ENCODE measurements at regions not wholly inside any gene's neighbourhood (a gene's known extent, or its start where the extent isn't known, plus 50 kb on each side); places are given as distances from the start of the nearest gene placed in this dataset.
"Not testable (repeated sequence)": the region's sequence is repeated elsewhere in the genome, so short reads cannot be mapped to it uniquely, and the experiment has no call there.

- no peak for DNase-seq (ENCODE audit: low read depth)
These were observed 50.3 kb upstream of the ATP6AP2 start for GRCh38 chrX:40530509-40530908.

- no peak for DNase-seq (ENCODE audit: low read depth)
These were observed 53.2 kb upstream of the ATP6AP2 start for GRCh38 chrX:40527543-40527942.

GRCh38 chrX:40526412-40526811 lies 54.4 kb upstream of the ATP6AP2 start:
- DNase-seq (ENCODE audit: low read depth) = no peak

GRCh38 chrX:40525901-40526300 lies 54.9 kb upstream of the ATP6AP2 start:
- not testable (repeated sequence) for DNase-seq (ENCODE audit: low read depth)

DNA sequence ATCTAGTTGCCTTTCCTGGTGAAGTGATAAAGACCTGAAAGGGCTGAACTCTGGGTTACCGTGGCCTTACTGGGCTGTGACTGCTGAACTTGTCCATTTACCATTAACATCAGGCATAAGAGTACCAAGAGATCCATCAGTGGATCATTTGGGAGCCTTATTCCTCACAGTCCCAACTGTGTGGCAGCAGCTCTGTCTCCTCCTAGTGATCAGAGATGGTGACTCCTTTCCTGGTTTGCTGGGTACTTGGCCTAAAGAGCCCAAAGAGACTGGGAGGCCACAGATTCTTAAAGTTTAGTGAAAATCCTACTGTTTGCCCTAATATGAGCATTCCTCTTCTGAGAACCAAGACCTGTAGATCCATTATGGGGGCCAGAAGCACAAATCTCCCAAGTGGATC lies 56.3 kb upstream of the ATP6AP2 start:
- DNase-seq (ENCODE audit: low read depth) = no peak

DNA sequence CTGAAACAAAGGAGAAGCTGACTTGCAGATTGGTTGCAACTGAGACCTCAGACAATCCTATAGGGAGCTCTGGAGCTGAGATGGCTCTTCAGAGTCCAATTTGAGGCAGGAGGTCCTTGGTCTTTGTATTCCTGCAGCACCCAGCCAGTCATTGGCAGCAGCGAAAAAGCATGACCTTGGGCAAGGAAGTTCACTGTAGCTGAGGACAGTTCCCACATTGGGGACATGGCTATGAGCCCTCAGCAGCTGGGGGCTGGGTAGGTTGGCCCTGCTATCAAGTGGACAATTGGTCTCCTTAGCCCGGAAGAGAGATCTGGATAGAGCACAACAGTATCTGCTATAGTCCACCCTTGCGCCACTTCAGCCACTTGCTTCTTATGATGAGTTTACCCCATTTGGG lies 56.9 kb upstream of the ATP6AP2 start:
- DNase-seq (ENCODE audit: low read depth) = no peak

- peak; percentile 51 for DNase-seq (ENCODE audit: low read depth)
These were observed 58.8 kb upstream of the ATP6AP2 start for GRCh38 chrX:40521868-40522450.

DNA sequence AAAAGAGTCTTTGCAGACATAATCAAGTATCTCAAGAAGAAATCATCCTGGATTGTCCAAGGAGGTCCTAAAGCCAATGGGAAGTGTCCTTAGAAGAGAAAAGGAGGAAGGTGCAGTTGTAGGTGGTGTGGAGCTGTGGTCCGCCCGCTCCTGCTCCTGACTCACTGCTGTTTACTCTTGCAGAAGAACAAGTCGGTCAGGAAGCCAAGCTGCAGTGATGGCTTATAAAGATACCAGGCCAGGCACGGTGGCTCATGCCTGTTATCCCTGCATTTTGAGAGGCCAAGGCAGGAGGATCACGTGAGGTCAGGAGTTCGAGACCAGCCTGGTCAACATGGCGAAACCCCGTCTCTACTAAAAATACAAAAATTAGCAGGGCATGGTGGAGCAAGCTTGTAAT lies 66.4 kb upstream of the ATP6AP2 start:
- DNase-seq (ENCODE audit: low read depth) = peak; percentile 11

DNA sequence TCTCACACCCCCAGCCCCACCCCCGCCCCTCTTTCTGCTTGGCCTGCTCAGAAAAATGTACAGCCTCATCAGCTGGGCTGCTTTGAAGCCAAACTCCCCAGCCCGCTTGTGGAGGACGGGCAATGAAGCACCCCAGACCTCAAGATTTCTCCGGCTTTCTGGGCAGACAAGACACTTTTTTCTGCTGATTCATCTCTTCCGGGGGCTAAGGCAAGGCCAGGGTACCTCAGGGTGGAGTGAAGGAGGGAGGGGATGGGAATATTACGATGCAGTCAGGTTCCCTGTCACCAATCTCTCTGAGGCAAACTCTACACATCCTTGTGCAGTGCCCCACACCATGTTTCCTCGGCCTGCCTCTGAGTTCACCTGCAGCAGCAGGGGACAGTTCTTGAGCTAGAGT lies 66.9 kb upstream of the ATP6AP2 start:
- DNase-seq (ENCODE audit: low read depth) = no peak

DNA sequence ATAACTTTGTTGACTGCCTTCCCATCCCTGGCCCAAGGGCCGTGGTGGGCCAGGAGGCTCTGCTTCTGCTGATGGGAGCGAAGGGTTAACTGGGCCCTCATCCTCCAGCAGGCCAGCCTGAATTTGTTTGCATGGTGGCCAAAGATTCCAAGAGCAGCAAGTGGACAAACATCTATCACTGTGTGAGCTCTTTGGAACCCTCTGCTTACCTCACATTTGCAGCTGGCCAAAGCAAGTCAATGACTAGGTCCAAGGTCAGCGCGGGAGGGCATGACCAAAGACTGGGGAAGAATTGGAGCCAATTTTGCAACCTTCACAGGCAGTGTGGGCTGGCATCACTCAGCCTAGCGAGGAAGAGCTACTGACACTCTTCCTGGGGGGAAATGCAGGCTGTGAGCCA lies 67.8 kb upstream of the ATP6AP2 start:
- DNase-seq (ENCODE audit: low read depth) = no peak

- DNase-seq (ENCODE audit: low read depth) = no peak
These were observed 69.5 kb upstream of the ATP6AP2 start for GRCh38 chrX:40511258-40511657.

- no peak for DNase-seq (ENCODE audit: low read depth)
These were observed 72.2 kb upstream of the ATP6AP2 start for GRCh38 chrX:40508560-40508959.

DNA sequence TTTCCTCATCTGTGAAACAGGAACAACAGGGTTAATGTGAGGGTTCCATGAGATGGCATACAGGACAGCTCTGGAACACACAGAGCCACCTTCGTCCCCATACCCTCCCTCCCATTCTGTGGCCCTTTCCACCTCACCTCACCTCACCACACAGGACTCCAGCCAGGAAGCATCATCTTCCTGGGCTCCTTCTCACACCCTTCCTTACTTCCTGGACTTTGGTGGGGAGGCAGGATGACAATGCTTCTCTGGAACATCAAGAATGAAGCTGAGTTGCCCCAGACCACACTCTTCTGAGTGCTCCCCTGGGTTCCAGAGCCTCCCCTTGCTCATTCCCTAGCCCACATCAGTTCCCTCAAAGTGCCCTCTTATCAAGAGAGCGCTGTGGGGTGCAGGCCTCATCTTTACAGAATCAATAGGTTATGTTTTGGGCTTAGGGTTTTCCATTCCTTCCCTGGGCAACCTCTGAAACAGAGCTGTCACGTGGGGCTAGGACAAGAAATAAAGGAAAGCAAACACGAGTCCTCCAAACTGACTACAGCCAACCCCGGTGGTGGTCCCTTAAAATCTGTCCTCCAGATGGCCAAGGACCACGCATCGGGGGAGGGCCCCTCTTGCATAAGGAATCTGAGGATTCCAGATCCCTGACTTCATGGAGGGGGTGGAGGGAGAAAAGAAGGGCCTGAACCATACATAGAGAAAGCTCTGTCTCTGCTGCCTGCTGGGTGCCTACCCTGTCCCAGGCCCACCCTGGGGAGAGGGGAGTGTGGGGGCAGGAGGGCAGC lies 74.4 kb upstream of the ATP6AP2 start:
- no peak for DNase-seq (ENCODE audit: low read depth)

DNA sequence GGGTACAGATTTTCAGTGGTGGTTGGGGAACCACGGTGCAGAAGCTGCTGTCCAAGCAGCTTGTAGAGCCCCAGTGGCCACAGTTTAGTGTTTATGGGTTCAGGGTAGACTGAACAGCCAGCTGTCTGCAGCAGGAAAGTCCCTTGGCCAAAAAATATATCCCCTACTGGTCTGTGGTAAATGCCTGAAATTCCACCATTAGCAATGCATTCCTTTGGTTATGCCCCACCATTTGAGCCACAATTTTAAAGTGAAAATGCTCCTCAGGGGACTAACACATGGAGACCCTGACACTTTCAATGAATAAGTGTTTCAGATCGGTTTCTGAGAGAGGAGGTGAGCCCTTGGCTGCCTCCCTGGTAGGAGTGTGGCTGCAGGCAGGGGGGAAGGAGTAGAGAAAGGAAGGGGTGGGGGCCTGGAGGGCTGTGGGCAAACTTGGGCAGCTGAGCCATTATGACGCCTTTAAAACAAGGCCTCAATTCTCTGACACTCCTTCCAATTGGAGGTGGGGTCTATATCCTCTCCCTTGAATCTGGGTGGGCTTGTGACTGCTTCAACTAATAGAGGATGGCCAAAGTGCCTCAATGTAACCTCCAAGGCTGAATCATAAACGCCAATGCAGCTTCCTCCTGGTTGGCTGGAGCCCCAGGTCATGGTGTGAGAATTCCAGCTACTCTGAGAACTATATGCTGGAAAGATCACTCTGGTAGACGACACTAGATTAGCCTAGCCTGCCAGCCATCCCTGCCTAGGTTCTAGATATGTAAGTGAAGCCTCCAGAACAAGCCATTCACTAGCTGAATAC lies 75.8 kb upstream of the ATP6AP2 start:
- no peak for DNase-seq (ENCODE audit: low read depth)

DNA sequence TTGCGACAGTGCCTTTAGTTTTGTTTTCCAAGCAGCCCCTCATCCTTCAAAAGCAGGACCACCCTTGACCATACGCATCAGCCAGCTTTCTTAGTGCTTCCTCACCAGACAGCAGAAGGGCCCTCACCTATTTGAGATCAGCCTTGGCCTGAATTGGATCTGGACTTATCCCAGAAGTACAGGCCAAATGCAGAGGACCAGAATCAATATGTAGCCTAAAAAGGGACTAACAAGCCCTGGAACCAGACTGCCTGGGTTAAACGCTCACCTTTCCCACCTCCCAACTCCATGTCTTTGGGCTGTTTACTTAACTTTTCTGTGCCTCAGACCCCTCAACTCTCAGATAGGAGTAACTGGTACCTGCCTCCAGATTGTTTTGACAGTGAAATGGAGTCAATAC lies 77.7 kb upstream of the ATP6AP2 start:
- DNase-seq (ENCODE audit: low read depth) = no peak

DNA sequence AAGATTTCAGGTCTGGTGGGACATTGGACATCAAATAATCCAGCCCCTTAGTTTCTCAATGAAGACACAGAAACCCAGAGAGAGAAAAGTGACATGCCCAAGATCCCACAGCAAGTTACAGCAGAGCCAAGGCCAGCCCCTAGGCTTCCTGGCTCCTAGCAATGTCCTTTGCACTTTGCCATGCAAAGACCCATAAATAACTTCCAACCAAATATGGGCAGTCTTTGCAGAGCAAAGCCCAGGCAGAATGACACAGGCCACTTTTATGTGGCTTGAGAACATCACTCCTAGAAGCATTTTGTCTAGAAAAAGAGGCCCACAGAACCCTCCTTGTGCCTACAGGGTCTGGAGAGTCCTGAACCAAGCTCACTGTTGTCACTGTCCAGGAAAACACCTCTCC lies 78.1 kb upstream of the ATP6AP2 start:
- DNase-seq (ENCODE audit: low read depth) = no peak

- DNase-seq (ENCODE audit: low read depth) = no peak
These were observed 79.5 kb upstream of the ATP6AP2 start for GRCh38 chrX:40501164-40501855.

DNA sequence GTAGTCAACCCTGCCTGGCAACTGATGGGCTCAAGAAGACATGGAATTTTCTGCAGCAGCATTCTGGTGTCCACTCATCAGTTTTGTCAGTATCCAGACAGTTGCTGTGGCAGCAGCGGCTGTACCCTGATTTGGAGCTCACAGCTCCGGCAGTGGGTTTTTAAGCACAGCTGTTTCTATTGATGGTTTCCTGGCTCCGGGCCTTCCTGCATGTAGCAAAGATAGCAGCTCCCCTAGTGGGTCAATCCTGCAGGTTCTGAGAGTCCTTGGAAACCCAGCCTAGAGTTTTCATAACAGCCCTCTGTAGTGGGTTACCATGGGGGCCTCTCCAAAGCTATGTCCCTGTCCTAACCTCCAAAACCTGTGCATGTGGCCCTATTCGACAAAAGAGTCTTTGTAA lies 84.0 kb upstream of the ATP6AP2 start:
- no peak for DNase-seq (ENCODE audit: low read depth)

DNA sequence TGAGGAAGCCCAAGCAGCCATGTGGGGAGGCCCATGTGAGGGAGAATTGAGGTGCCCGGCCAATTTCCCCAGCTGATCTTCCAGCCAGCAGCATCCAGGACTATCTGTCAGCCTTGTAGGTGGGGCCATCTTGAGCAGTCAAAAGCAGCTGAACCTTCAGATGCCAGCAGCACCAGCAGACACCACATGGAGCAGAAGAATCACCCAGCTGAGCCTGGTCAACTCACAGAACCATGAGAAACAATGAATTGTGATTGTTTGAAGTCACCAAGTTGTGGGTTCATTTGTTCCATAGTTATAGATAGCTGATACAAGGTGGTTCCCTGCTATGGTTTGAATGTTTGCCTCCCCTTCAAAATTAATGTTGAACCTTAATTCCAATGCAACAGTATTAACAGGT lies 85.1 kb upstream of the ATP6AP2 start:
- no peak for DNase-seq (ENCODE audit: low read depth)

DNA sequence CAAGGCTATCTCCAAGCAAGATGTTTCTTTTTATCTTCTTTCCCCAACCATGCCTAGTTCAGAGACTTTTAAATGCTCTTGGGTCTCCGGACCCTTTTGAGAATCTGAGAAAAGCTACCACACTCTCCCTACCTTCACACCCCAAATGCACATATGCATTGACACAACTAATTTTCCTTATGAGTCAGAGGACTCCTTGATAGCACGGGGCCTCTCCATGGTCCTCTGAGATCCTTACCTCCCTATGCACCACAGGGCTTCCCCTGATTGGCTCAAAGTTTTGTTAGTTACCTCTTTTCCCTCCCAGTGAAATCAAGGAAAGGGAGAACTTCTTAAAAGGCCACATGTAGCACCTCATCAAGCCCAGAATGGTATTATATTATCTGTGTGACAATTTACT lies 86.8 kb upstream of the ATP6AP2 start:
- no peak for DNase-seq (ENCODE audit: low read depth)

DNA sequence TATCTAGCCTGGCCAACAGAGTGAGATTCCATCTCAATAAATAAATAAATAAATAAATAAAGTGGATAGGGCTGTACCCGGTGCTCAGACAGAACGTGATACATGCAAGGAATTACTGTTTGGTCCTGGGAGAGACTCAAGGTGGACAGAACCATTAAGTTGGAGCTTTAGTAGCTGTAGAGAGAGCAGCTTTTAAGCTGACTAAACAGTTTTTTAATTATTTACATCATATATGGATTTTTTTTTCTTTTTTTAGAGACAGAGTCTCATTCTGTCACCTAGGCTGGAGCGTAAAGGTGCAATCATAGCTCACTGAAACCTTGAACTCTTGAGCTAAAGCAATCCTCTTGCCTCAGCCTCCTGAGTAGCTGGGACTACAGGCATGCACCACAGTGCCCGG lies 92.5 kb upstream of the ATP6AP2 start:
- no peak for DNase-seq (ENCODE audit: low read depth)

GRCh38 chrX:40485973-40486372 lies 94.8 kb upstream of the ATP6AP2 start:
- DNase-seq (ENCODE audit: low read depth) = no peak

Data from CMK (cell line).